GM18507 (cell line): ENCODE measurements at regions not wholly inside any gene's neighbourhood (a gene's known extent, or its start where the extent isn't known, plus 50 kb on each side); places are given as distances from the start of the nearest gene placed in this dataset.

Source experiments
- DNase-seq: peaks from one replicate; pipeline ENCODE4 v3.0.0; 2011; ENCODE audit warnings: low read depth; ENCODE audit not compliant: insufficient read length; ENCODE audit errors: extremely low spot score
- FAIRE-seq: peaks from 2 replicates; lab custom pipeline; 2011; peaks lifted over from hg19 to GRCh38; lab: Jason Lieb, UNC

DNA sequence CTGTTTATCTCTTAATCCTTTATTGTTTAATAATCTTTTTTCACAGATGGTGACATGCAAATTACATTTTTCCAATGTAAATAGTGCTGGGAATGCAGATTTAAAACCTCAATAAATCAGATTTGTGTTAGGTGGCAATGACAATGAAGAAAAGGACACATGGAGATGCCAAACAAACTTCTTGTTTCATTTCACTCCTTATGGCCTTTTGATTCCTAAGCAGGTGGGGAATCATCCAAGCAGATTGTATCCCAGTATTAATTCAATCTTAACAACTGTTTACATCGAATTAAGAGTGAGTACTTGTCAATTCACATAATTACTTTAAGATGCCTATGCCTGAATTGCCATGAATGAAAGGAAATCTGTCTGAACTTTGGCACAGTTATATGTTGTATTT lies 98.9 kb upstream of the RGS18 start:
- no peak for FAIRE-seq
- no peak for DNase-seq

GRCh38 chr1:192061556-192061955 lies 96.7 kb upstream of the RGS18 start:
- FAIRE-seq (no peak), DNase-seq (no peak)

DNA sequence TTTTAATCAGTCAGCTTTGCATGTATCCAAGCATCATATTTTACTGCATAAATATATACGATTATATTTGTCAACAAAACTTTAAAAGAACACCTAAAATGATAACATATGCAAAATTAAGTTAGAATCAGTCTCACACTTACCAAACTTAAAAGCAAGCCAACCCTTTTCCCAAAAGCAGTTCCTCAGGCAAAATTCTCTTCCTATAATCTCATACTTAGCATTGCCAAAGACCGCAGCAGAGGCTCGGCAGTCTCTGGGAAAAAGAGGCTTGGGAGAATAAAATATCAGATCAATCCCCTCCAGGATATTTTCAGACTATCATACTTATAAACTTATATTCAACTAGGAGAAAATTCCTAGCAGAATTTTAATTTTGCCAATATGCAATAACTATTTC lies 93.2 kb upstream of the RGS18 start:
- FAIRE-seq (no peak), DNase-seq (no peak)

- FAIRE-seq: no peak
- DNase-seq: no peak
Measured at GRCh38 chr1:192066202-192066601, 92.1 kb upstream of the RGS18 start.

GRCh38 chr1:192067360-192067759 lies 90.9 kb upstream of the RGS18 start:
- no peak for FAIRE-seq

GRCh38 chr1:192070213-192070612 lies 88.0 kb upstream of the RGS18 start:
- no peak for FAIRE-seq

More at GRCh38 chr1:192067360-192067759, 90.9 kb upstream of the RGS18 start:
- no peak for DNase-seq

GRCh38 chr1:192080684-192081083 lies 77.6 kb upstream of the RGS18 start:
- DNase-seq (no peak), FAIRE-seq (no peak)

More at GRCh38 chr1:192070213-192070612, 88.0 kb upstream of the RGS18 start:
- no peak for DNase-seq

GRCh38 chr1:192081359-192081758 lies 76.9 kb upstream of the RGS18 start:
- no peak for FAIRE-seq
- no peak for DNase-seq

DNA sequence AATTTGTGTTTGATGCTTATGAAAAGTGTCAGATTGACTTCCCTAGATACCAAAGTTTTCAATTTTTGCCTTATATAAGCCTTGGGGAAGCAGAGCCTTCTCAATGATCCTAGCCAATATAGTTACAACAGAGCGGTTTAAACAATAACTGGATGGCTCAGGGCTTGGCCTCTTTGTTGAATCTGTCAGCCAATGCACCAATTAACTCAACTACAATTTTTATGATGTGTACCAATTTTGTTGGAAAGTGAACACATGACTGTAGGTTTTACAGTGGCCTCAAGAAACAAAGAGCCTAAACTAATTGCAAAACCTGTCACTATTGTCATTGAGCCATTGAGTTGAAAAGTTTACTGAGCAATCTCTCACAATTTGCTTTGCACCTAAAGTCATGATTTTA lies 71.6 kb upstream of the RGS18 start:
- FAIRE-seq (no peak), DNase-seq (no peak)

DNA sequence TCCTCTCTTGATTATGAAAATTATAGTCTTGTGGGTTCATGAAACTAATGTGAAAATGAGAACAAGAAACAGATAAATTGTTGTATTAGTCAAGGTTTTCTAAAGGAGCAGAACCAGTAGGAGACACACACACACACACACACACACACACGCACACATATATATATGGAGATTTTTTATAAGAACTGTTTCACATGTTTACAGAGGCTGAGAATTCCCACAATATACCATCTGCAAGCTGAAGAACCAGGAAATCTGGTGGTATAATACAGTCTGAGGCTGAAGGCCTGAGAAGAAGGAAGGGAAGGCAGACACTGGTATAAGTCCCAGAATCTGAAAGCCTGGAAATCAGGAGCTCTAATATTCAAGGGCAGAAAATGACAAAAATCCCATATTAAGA lies 70.9 kb upstream of the RGS18 start:
- FAIRE-seq (no peak), DNase-seq (no peak)

DNA sequence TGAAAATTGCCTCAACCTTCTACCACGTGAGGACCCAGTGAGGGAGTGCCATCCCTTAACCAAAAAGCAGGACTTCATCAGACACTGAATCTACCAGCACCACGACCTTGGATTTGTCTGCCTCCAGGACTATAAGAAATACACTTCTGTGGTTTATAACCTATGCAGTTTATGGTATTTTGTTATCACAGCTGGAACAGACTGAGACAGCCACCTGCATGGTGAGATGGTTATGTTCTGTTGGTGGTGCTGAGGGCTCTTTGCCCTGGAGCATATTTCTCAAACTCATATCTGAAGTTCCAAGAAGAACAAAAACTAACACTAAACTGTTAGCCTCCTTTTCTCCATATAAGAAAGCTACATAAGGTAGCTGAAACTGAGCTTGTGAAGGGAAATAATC lies 69.8 kb upstream of the RGS18 start:
- no peak for DNase-seq
- FAIRE-seq: no peak

- no peak for DNase-seq
- FAIRE-seq: no peak
Measured at GRCh38 chr1:192098001-192098400, 60.3 kb upstream of the RGS18 start.

- FAIRE-seq: no peak
- DNase-seq: no peak
Measured at GRCh38 chr1:192099328-192099727, 58.9 kb upstream of the RGS18 start.

- FAIRE-seq: no peak
- DNase-seq: no peak
Measured at GRCh38 chr1:192100686-192101468, 57.4 kb upstream of the RGS18 start.

DNA sequence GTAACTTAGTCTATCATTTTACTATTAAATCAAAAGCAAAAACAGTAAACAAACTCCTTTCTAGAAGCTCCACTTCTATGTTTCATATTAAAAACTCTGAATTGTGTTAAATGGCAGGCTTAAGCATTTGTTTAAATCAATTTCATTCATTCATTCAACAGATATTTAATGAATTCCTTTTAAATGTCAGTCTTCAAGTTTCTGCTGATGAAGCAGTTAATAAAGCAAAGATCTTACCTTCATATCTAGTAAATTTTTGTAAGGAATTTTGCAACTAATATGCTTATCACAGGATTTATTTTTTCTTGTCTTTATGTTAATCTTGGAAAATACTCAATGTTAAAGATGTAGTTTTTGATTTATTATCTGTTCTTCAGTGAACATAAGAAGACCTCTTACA lies 54.1 kb upstream of the RGS18 start:
- DNase-seq (no peak), FAIRE-seq (no peak)

- FAIRE-seq: no peak
- DNase-seq: no peak
Measured at GRCh38 chr1:192104852-192105251, 53.4 kb upstream of the RGS18 start.

- no peak for FAIRE-seq
Measured at GRCh38 chr1:192108161-192108560, 50.1 kb upstream of the RGS18 start.

More at GRCh38 chr1:192108161-192108560, 50.1 kb upstream of the RGS18 start:
- DNase-seq: no peak
